Hepatocyte (in vitro differentiated cells): ENCODE measurements at regions not wholly inside any gene's neighbourhood (a gene's known extent, or its start where the extent isn't known, plus 50 kb on each side); places are given as distances from the start of the nearest gene placed in this dataset.

Experiments
- CTCF ChIP-seq: fragments of 200-600 bp; sonication (generic); IDR thresholded peaks from 2 replicates; pipeline ENCODE4 v1.5.1; 2016; ENCODE audit warnings: antibody characterized with exemption, mild to moderate bottlenecking; ENCODE audit not compliant: poor library complexity
- EZH2 ChIP-seq: fragments of 200-600 bp; sonication (generic); IDR thresholded peaks from 2 replicates; pipeline ENCODE4 v1.6.1; 2016; ENCODE audit warnings: antibody characterized with exemption, mild to moderate bottlenecking, borderline replicate concordance

- TF ChIP-seq EZH2 (no peak), CTCF (no peak)
These were observed 423.3 kb upstream of the ADGRL2 start for GRCh38 chr1:81377406-81377805.
